ENCODE measurements at regions not wholly inside any gene's neighbourhood (a gene's known extent, or its start where the extent isn't known, plus 50 kb on each side); places are given as distances from the start of the nearest gene placed in this dataset.

DNA sequence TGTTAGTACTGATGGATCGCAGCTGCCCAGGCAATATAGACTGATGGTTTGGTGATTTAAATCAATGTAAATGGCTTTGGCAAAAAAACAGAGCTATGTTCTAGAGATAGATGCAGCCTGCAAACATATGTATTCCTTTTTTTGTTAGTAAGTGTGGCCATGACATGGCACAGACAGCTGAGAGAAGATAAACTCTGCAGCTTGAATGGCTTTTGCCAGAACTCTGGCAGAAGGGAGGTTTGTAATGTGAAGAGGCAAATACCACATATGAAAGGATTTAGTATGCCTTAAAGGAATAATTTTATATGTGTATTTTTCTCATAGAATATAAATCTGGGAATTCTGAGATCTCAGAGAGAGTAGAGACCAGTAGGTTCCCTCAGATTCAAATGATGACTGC is 340.2 kb upstream of the DMAC1 start:
- H3K27ac ChIP-seq (ENCODE audit: low read depth in 1 of 2, low read length in 2 of 2), result no peak overlapping the region
- no peaks in the 10 kb centered on the region for H3K4me1 ChIP-seq (ENCODE audit: control insufficient read depth in 1 of 2, insufficient read depth in 2 of 2, low read length in 2 of 2)
- H3K36me3 ChIP-seq (ENCODE audit: control insufficient read depth in 1 of 2, insufficient read depth in 2 of 2, low read length in 1 of 2), result no peaks in the 10 kb centered on the region
- no peak overlapping the region for H3K4me3 ChIP-seq (ENCODE audit: low read length in 2 of 2)
- WGBS, 2 donors, result 95 to 100% methylated on average over 1 of the region's 1 CpG
- no peaks in the 10 kb centered on the region for H3K27me3 ChIP-seq (ENCODE audit: control insufficient read depth in 1 of 2, insufficient read depth in 2 of 2, low read length in 1 of 2)
- intact Hi-C loops (cut with DNase I), result no loop called here
- DNase-seq (no peak), ATAC-seq (ENCODE audit: low FRiP score) (no peak)
- H3K9me3 ChIP-seq (ENCODE audit: control insufficient read depth, low read length), result peaks cover 1% of the 10 kb centered on the region

DNA sequence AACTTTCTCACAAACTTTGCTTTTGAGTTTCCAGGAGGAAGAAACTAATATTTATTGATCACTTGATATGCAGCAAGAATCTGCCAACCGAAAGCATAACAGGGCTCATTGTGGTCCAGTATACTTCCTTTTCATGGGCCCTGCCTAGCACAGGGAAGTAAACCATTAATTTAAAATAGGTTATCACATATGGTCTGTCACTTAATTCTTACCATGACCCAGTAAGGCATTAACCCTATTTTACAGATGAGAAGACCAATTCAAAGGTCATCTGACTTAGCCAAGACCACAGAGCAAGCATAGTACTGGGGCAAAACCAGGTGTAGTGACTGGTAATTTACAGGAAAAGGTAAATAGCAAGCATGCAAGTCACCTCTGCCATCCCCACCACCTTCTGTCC is 336.9 kb upstream of the DMAC1 start:
- Histone ChIP-seq H3K9me3 (ENCODE audit: control insufficient read depth, low read length) (peaks cover 1% of the 10 kb centered on the region), H3K4me1 (ENCODE audit: control insufficient read depth in 1 of 2, insufficient read depth in 2 of 2, low read length in 2 of 2) (peaks cover 0 to 3% of the 10 kb centered on the region in 2 donors), H3K4me3 (ENCODE audit: low read length in 2 of 2) (no peak overlapping the region), H3K36me3 (ENCODE audit: control insufficient read depth in 1 of 2, insufficient read depth in 2 of 2, low read length in 1 of 2) (no peaks in the 10 kb centered on the region), H3K27me3 (ENCODE audit: control insufficient read depth in 1 of 2, insufficient read depth in 2 of 2, low read length in 1 of 2) (no peaks in the 10 kb centered on the region), H3K27ac (ENCODE audit: low read depth in 1 of 2, low read length in 2 of 2) (no peak overlapping the region)
- no peak for ATAC-seq (ENCODE audit: low FRiP score)
- 97% methylated on average over 1 of the region's 1 CpG for WGBS, 2 donors
- intact Hi-C loops (cut with DNase I), result no loop called here
- no peak for DNase-seq

DNA sequence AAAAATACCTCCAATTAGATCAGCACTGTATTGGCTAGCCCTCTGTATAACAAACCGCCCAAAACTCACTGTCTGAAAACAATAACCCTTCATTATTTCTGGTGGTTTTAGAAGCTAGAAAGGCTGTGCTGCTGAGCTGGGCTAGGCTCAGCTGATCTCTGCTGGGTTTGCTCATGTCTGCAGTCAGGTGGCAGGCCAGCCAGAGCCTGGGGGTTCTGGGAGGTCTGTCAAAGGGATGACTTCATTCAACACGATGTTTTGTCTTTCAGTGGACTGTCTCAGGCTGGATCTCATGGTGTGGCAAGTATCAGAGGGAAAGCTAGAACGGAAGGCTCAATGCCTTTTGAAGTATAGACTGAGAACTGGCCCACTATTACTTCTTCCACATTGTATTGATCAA is 335.1 kb upstream of the DMAC1 start:
- no peak for ATAC-seq (ENCODE audit: low FRiP score)
- intact Hi-C loops (cut with DNase I), result no loop called here
- H3K4me3 ChIP-seq (ENCODE audit: low read length in 2 of 2), result no peak overlapping the region
- H3K27ac ChIP-seq (ENCODE audit: low read depth in 1 of 2, low read length in 2 of 2), result no peak overlapping the region
- no peaks in the 10 kb centered on the region for H3K27me3 ChIP-seq (ENCODE audit: control insufficient read depth in 1 of 2, insufficient read depth in 2 of 2, low read length in 1 of 2)
- DNase-seq, result no peak
- no peaks in the 10 kb centered on the region for H3K36me3 ChIP-seq (ENCODE audit: control insufficient read depth in 1 of 2, insufficient read depth in 2 of 2, low read length in 1 of 2)
- WGBS, 2 donors, result 88 to 92% methylated on average over 3 of the region's 3 CpGs
- H3K4me1 ChIP-seq (ENCODE audit: control insufficient read depth in 1 of 2, insufficient read depth in 2 of 2, low read length in 2 of 2), result peaks cover 0 to 3% of the 10 kb centered on the region in 2 donors
- peaks cover 1% of the 10 kb centered on the region for H3K9me3 ChIP-seq (ENCODE audit: control insufficient read depth, low read length)

DNA sequence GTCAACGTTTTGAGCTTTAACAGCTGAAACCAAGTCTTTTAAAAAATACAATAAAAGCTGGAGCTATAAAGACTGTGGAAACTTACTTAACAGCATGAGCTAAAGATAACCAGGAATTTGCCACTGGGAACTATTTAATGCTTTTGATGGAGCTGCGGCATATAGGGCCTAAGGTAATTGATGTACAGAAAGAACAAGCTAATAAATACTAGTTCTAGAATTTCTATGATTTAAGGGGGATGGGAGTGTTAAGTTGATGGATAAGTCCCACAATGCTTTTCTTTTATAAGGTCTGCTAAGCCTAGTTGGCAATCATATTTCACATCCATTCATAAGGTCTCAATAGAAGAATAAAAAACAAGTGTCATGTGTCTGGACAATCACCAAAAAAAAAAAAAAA is 334.0 kb upstream of the DMAC1 start:
- Histone ChIP-seq H3K27me3 (ENCODE audit: control insufficient read depth in 1 of 2, insufficient read depth in 2 of 2, low read length in 1 of 2) (no peaks in the 10 kb centered on the region), H3K4me1 (ENCODE audit: control insufficient read depth in 1 of 2, insufficient read depth in 2 of 2, low read length in 2 of 2) (peaks cover 0 to 3% of the 10 kb centered on the region in 2 donors), H3K4me3 (ENCODE audit: low read length in 2 of 2) (no peak overlapping the region), H3K36me3 (ENCODE audit: control insufficient read depth in 1 of 2, insufficient read depth in 2 of 2, low read length in 1 of 2) (no peaks in the 10 kb centered on the region), H3K27ac (ENCODE audit: low read depth in 1 of 2, low read length in 2 of 2) (no peak overlapping the region), H3K9me3 (ENCODE audit: control insufficient read depth, low read length) (peaks cover 1% of the 10 kb centered on the region)
- WGBS, 2 donors, result 16 to 20% methylated on average over 2 of the region's 2 CpGs
- intact Hi-C loops (cut with DNase I), result no loop called here
- DNase-seq, result no peak
- ATAC-seq (ENCODE audit: low FRiP score), result no peak

DNA sequence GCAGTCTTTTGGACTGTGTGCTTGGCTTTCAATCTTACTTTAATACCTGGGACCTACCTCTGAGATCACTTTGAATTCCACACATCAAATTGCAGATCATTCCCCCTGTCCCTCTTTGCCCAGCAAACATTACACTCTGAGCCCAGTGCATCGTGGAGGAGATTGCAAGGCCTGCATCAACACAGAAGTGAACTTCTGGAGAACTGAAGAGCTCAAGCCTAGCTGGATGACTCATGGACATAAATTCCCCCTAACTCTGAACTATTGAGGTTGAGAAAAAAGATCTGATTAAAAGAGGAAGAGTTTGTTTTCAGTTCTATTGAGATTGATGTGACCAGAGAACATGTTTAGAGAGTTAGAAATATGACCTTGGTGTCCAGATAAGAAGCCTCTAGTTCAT is 316.0 kb upstream of the DMAC1 start:
- Histone ChIP-seq H3K36me3 (ENCODE audit: control insufficient read depth in 1 of 2, insufficient read depth in 2 of 2, low read length in 1 of 2) (no peaks in the 10 kb centered on the region), H3K27ac (ENCODE audit: low read depth in 1 of 2, low read length in 2 of 2) (no peak overlapping the region), H3K9me3 (ENCODE audit: control insufficient read depth, low read length) (peaks cover 3% of the 10 kb centered on the region), H3K27me3 (ENCODE audit: control insufficient read depth in 1 of 2, insufficient read depth in 2 of 2, low read length in 1 of 2) (no peaks in the 10 kb centered on the region), H3K4me1 (ENCODE audit: control insufficient read depth in 1 of 2, insufficient read depth in 2 of 2, low read length in 2 of 2) (no peaks in the 10 kb centered on the region), H3K4me3 (ENCODE audit: low read length in 2 of 2) (no peak overlapping the region)
- ATAC-seq (ENCODE audit: low FRiP score) (no peak), DNase-seq (no peak)
- intact Hi-C loops (cut with DNase I), result no loop called here
- WGBS, 2 donors, result 77 to 85% methylated on average over 1 of the region's 1 CpG

DNA sequence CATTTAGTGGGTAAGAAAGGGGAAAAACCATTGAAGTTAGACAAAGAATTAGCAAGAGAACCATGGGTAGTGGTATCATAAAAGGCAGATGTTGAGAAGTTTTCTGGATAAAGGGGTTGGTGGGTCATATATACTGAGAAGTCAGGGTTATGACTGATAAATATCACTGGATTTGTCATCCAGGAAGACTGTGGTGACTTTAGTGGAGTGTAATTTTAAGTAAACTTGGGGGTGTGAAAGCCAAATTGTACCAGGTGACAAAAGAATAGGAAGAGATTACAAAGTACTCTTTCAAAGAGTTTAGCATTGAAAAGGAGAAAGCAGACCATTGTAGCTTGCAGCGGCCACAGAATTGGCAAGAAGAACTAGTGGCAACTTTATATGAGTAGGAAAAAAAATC is 315.2 kb upstream of the DMAC1 start:
- DNase-seq (no peak), ATAC-seq (ENCODE audit: low FRiP score) (no peak)
- H3K4me1 ChIP-seq (ENCODE audit: control insufficient read depth in 1 of 2, insufficient read depth in 2 of 2, low read length in 2 of 2), result no peaks in the 10 kb centered on the region
- H3K27ac ChIP-seq (ENCODE audit: low read depth in 1 of 2, low read length in 2 of 2), result no peak overlapping the region
- no peaks in the 10 kb centered on the region for H3K27me3 ChIP-seq (ENCODE audit: control insufficient read depth in 1 of 2, insufficient read depth in 2 of 2, low read length in 1 of 2)
- 0% methylated on average over 1 of the region's 1 CpG for WGBS, 2 donors
- H3K4me3 ChIP-seq (ENCODE audit: low read length in 2 of 2), result no peak overlapping the region
- no peaks in the 10 kb centered on the region for H3K36me3 ChIP-seq (ENCODE audit: control insufficient read depth in 1 of 2, insufficient read depth in 2 of 2, low read length in 1 of 2)
- intact Hi-C loops (cut with DNase I), result no loop called here
- peaks cover 3% of the 10 kb centered on the region for H3K9me3 ChIP-seq (ENCODE audit: control insufficient read depth, low read length)

DNA sequence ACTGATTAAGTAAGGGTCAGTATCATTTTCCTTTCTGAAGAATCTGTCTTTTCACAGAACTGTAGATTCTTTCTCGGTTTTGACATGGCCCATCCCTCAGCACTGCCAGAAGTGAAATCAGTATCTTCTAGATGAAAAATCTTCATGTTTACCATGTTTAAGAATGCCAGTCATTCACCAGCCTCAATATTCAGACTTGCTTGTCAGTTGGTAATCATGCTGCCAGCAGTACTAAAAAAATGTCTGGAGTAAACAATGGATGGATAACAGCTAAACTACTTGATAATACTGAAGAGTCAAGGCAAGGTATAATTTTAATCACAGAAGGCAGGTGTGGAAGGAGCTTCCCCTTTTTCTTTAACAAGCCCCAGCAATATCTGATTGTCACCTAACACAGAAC is 306.8 kb upstream of the DMAC1 start:
- H3K9me3 ChIP-seq (ENCODE audit: control insufficient read depth, low read length), result no peaks in the 10 kb centered on the region
- H3K36me3 ChIP-seq (ENCODE audit: control insufficient read depth in 1 of 2, insufficient read depth in 2 of 2, low read length in 1 of 2), result no peaks in the 10 kb centered on the region
- H3K4me1 ChIP-seq (ENCODE audit: control insufficient read depth in 1 of 2, insufficient read depth in 2 of 2, low read length in 2 of 2), result no peaks in the 10 kb centered on the region
- ATAC-seq (ENCODE audit: low FRiP score), result no peak
- no peak overlapping the region for H3K27ac ChIP-seq (ENCODE audit: low read depth in 1 of 2, low read length in 2 of 2)
- H3K27me3 ChIP-seq (ENCODE audit: control insufficient read depth in 1 of 2, insufficient read depth in 2 of 2, low read length in 1 of 2), result no peaks in the 10 kb centered on the region
- DNase-seq, result no peak
- intact Hi-C loops (cut with DNase I), result no loop called here
- H3K4me3 ChIP-seq (ENCODE audit: low read length in 2 of 2), result no peak overlapping the region
- WGBS, 2 donors, result 79 to 90% methylated on average over 1 of the region's 1 CpG

DNA sequence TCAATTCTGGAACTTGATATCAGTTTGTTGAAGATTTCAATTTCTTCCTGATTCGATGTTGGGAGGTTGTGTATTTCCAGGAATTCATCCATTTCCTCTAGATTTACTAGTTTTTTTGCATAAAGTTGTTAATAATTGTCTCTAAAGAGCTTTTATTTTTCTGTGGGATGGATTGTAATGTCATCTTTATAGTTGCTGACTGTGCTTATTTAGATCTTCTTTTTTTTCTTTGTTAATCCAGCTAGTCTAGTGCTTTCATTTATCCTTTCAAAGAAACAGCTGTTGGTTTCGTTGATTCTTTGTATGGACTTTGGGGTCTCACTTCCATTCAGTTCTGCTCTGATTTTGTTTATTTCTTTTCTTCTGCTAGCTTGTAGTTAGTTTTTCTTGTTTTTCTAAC is 302.0 kb upstream of the DMAC1 start:
- no peak for ATAC-seq (ENCODE audit: low FRiP score)
- intact Hi-C loops (cut with DNase I), result no loop called here

DNA sequence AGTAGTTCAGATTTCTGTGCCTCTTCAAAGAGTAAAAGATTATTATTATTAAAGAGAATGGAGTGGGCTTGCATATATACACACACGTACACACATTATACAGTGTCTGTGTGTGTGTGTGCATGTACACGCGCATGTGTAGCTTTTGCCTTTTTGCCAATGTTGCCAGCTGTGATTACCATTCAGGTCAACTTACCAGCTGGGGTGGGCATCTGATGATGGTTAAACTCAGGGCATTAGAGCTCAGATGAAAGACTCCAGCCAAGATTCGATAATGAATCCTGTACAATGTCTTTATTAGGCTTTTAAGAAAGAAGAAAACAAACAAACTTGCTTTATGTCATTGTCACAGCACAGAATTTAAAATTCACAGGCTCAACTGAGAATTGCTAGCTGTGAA is 296.5 kb upstream of the DMAC1 start:
- Histone ChIP-seq H3K4me3 (ENCODE audit: low read length in 2 of 2) (no peak overlapping the region), H3K9me3 (ENCODE audit: control insufficient read depth, low read length) (no peaks in the 10 kb centered on the region), H3K4me1 (ENCODE audit: control insufficient read depth in 1 of 2, insufficient read depth in 2 of 2, low read length in 2 of 2) (no peaks in the 10 kb centered on the region), H3K27me3 (ENCODE audit: control insufficient read depth in 1 of 2, insufficient read depth in 2 of 2, low read length in 1 of 2) (no peaks in the 10 kb centered on the region), H3K36me3 (ENCODE audit: control insufficient read depth in 1 of 2, insufficient read depth in 2 of 2, low read length in 1 of 2) (no peaks in the 10 kb centered on the region), H3K27ac (ENCODE audit: low read depth in 1 of 2, low read length in 2 of 2) (no peak overlapping the region)
- intact Hi-C loops (cut with DNase I), result no loop called here
- WGBS, 2 donors, result 94 to 95% methylated on average over 4 of the region's 4 CpGs
- no peak for DNase-seq
- no peak for ATAC-seq (ENCODE audit: low FRiP score)

More for the DNA sequence above, 302.0 kb upstream of the DMAC1 start:
- H3K4me3 ChIP-seq (ENCODE audit: low read length in 2 of 2), result no peak overlapping the region
- no peak for DNase-seq
- H3K27ac ChIP-seq (ENCODE audit: low read depth in 1 of 2, low read length in 2 of 2), result no peak overlapping the region
- H3K36me3 ChIP-seq (ENCODE audit: control insufficient read depth in 1 of 2, insufficient read depth in 2 of 2, low read length in 1 of 2), result no peaks in the 10 kb centered on the region
- WGBS, 2 donors, result 92 to 94% methylated on average over 2 of the region's 2 CpGs
- H3K9me3 ChIP-seq (ENCODE audit: control insufficient read depth, low read length), result no peaks in the 10 kb centered on the region
- H3K27me3 ChIP-seq (ENCODE audit: control insufficient read depth in 1 of 2, insufficient read depth in 2 of 2, low read length in 1 of 2), result no peaks in the 10 kb centered on the region
- H3K4me1 ChIP-seq (ENCODE audit: control insufficient read depth in 1 of 2, insufficient read depth in 2 of 2, low read length in 2 of 2), result no peaks in the 10 kb centered on the region
